Lower leg skin (tissue), 4 donors: ENCODE measurements at regions not wholly inside any gene's neighbourhood (a gene's known extent, or its start where the extent isn't known, plus 50 kb on each side); places are given as distances from the start of the nearest gene placed in this dataset.

ENCODE experiments used
- DNase-seq, 2 donors: peaks; one replicate each; pipeline ENCODE4 v3.0.0-alpha.2; 2019; ENCODE audit warnings: low spot score in 2 of 2
- H3K4me3 ChIP-seq: fragments of 200-600 bp; sonication (generic); 2 replicates; pipeline ENCODE4 v1.5.1; 2017; ENCODE audit warnings: mild to moderate bottlenecking, low read depth; ENCODE audit not compliant: poor library complexity, severe bottlenecking
- POLR2A ChIP-seq, 2 donors: fragments of 450-650 bp; IDR thresholded peaks; one replicate each; pipeline ENCODE4 v1.6.1; 2016 to 2017; ENCODE audit warnings: antibody characterized with exemption in 2 of 2, mild to moderate bottlenecking in 1 of 2, moderate library complexity in 1 of 2
- WGBS, 2 donors: methylation state at CpG; one replicate each; pipeline ENCODE4 v1.1.5; 2018; 5-methylcytosine and 5-hydroxymethylcytosine counted together
- intact Hi-C: fragments of 100-400 bp; cut with DNase I; formaldehyde crosslinking; loops from one replicate; pipeline ENCODE4 v1.15.0; 2023; ENCODE audit warnings: low total_unique reads
- TF ChIP-seq, protein P1 (sequence below), 3 donors: fragments of 450-650 bp; IDR thresholded peaks; one replicate each; pipeline ENCODE4 v1.5.1; 2016; ENCODE audit warnings: antibody characterized with exemption in 3 of 3, mild to moderate bottlenecking in 3 of 3, moderate library complexity in 2 of 3

DNA sequence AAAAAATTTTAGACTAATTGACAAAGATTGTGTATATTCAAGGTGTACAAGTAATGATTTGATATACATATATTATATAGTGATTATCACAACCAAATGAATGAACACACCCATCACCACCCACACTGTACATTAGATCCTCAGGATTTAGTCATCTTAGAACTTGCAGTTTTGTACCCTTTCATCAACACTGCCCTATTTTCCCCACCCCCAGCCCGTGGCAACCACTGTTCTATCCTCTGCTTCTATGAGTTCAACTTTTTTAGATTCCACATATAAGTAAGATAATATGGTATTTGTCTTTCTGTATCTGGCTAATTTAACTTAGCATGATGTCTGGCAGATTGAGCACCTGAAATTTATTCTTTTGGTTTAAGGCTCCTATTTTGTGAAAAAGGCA, 173.6 kb downstream of the IER5 start:
- DNase-seq: no peak
- intact Hi-C loops: no loop called here
- H3K4me3 ChIP-seq: no peak overlapping the region
- no peak for TF ChIP-seq POLR2A (IDR thresholded peaks at IDR 0.05)
- TF ChIP-seq, protein P1, sequence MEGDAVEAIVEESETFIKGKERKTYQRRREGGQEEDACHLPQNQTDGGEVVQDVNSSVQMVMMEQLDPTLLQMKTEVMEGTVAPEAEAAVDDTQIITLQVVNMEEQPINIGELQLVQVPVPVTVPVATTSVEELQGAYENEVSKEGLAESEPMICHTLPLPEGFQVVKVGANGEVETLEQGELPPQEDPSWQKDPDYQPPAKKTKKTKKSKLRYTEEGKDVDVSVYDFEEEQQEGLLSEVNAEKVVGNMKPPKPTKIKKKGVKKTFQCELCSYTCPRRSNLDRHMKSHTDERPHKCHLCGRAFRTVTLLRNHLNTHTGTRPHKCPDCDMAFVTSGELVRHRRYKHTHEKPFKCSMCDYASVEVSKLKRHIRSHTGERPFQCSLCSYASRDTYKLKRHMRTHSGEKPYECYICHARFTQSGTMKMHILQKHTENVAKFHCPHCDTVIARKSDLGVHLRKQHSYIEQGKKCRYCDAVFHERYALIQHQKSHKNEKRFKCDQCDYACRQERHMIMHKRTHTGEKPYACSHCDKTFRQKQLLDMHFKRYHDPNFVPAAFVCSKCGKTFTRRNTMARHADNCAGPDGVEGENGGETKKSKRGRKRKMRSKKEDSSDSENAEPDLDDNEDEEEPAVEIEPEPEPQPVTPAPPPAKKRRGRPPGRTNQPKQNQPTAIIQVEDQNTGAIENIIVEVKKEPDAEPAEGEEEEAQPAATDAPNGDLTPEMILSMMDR (IDR thresholded peaks at IDR 0.05): no peak
- WGBS, 2 donors: 21 to 59% methylated on average over 1 of the region's 1 CpG

DNA sequence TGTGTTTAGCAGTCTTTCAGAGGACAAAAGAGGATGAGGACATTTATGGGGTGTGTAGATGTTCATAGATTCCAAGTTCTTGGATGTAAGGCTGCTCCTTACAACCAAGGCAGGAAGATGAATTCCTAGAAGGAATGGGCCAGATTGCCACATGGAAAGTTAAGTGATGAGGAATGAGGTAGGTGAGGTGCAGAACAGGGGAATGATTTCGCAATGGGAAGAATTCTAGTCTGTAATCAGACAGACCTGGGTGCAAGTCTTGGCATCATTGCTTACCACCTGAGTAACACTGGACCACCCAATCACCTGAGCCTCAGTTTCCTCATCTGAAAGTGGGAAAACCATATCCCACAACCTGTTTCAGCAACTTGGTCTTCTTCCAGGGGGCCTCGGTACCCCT, 174.9 kb downstream of the IER5 start:
- H3K4me3 ChIP-seq: no peak overlapping the region
- WGBS, 2 donors: 91 to 92% methylated on average over 2 of the region's 2 CpGs
- TF ChIP-seq POLR2A (IDR thresholded peaks at IDR 0.05): no peak
- TF ChIP-seq, protein P1 (IDR thresholded peaks at IDR 0.05): no peak
- no peak for DNase-seq
- intact Hi-C loops: no loop called here

DNA sequence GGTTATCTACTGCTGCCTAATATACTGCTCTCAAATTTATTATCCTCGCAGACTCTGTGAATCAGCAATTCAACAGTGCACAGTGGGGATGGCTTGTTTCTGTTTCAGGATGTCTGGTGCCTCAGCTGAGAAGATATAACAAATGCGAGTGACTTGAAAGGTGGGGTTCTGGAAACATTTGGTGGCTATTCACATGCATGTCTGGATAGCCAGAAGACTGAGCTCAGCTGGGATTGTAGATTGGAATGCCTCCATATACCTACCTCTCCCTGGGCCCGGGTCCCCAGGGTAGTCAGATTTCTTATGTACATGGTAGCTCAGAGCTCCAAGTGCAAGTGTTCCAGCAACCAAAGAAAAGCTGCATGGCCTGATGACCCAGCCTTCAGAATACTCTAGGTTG, 176.3 kb downstream of the IER5 start:
- 69 to 79% methylated on average over 3 of the region's 3 CpGs for WGBS, 2 donors
- DNase-seq: no peak
- TF ChIP-seq POLR2A (IDR thresholded peaks at IDR 0.05): no peak
- TF ChIP-seq, protein P1 (IDR thresholded peaks at IDR 0.05): no peak

DNA sequence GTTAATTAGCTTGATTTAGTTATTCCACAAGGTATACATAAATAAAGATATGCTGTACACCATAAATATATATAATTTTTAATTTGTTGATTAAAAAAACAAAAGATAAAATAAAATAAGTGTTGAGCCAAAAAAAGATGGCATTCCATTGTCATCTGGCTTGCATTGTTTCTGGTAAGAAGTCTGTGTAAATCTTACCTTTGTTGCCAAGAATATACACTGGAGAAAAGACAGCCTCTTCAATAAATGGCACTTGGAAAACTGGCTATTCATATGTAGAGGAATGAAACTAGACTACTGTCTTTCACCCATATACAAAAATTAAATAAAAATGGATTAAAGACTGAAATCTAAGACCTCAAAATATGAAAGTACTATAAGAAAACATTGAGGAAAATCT, 196.5 kb downstream of the IER5 start:
- intact Hi-C loops: no loop called here
- no peak for DNase-seq
- no peak overlapping the region for H3K4me3 ChIP-seq
- TF ChIP-seq, protein P1 (IDR thresholded peaks at IDR 0.05): no peak
- TF ChIP-seq POLR2A (IDR thresholded peaks at IDR 0.05): no peak

More for the DNA sequence above, 176.3 kb downstream of the IER5 start:
- intact Hi-C loops: no loop called here
- H3K4me3 ChIP-seq: no peak overlapping the region

DNA sequence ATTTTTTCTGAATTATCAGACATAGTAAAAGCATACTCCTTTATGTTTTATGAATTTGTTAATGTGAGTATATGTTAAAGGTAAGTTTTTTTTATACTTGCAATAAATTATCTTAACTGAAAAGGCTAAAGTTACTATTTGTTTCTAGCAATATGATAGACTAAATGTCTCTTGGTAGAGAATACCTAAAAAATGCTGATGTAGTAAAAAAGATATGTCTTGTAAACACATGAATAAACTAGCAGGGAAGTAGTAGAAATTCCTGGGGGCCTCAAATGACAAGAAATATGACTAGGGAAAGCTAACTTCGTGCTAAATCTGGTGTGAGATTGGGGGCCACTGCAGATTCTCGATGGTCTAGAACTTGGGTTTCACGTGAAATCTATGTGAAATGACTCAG, 188.1 kb upstream of the CACNA1E start:
- no peak overlapping the region for H3K4me3 ChIP-seq
- no peak for DNase-seq
- 69 to 78% methylated on average over 3 of the region's 3 CpGs for WGBS, 2 donors
- intact Hi-C loops: no loop called here
- TF ChIP-seq POLR2A (IDR thresholded peaks at IDR 0.05): no peak
- TF ChIP-seq, protein P1 (IDR thresholded peaks at IDR 0.05): no peak

DNA sequence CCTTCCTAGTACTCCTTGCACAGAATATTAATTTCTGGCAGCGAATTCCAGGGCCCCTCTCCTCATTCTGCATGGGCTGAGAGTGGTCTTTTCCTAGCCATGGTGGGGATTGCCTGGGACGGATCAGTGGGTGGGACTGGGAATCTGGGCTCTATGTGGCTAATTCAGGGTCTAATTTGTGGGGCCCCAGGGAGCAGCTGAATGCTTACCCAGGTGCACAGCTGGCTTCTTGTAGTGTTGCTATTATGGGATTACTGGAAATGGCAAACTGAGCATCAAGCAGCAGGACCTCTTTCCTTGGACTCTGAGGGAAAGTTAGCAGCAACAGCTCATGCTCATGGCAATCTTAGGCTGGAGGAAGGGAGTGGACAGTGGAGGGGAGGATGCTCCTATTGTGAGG, 187.1 kb upstream of the CACNA1E start:
- DNase-seq: no peak
- H3K4me3 ChIP-seq: no peak overlapping the region
- TF ChIP-seq POLR2A (IDR thresholded peaks at IDR 0.05): no peak
- TF ChIP-seq, protein P1 (IDR thresholded peaks at IDR 0.05): no peak
- intact Hi-C loops: no loop called here
- 59 to 71% methylated on average over 2 of the region's 2 CpGs for WGBS, 2 donors
